PC-3 (cell line): ENCODE measurements at regions not wholly inside any gene's neighbourhood (a gene's known extent, or its start where the extent isn't known, plus 50 kb on each side); places are given as distances from the start of the nearest gene placed in this dataset.
A peak's percentile ranks its signal among the peaks of the same experiment; 100 is the strongest.

Experiments
- ATAC-seq: fragments of 200-7000 bp; cut with Tn5 transposase; 2 replicates; pipeline ENCODE4 v1.9.1; 2020; ENCODE audit warnings: mild to moderate bottlenecking, moderate library complexity
- BruUV-seq: library from RNA; stranded (reverse); fragments of 400-500 nt; replicated peaks from 2 replicates; lab custom pipeline; 2021; lab: Mats Ljungman, UMichigan
- CTCF ChIA-PET: fragments of 300-600 bp; sonication (Branson Sonifier 250); formaldehyde crosslinking; loops from one replicate; lab custom pipeline; 2022; ENCODE audit warnings: antibody characterized with exemption; lab: Charles Lee
- POLR2A ChIA-PET: fragments of 300-600 bp; sonication (Branson Sonifier 250); formaldehyde crosslinking; loops from one replicate; lab custom pipeline; 2022; ENCODE audit warnings: antibody characterized with exemption; ENCODE audit not compliant: unreplicated experiment; lab: Charles Lee
- DNase-seq: peaks from one replicate; pipeline ENCODE4 v3.0.0-alpha.2; 2015
- H2AFZ ChIP-seq: fragments of 300-600 bp; sonication (generic); 2 replicates; pipeline ENCODE4 v1.6.0; 2016; ENCODE audit warnings: antibody characterized with exemption, low read length
- H3F3A ChIP-seq: fragments of 300-600 bp; sonication (generic); one replicate; pipeline ENCODE4 v1.6.0; 2017; ENCODE audit warnings: antibody characterized with exemption, low read length, control low read depth, mild to moderate bottlenecking; ENCODE audit not compliant: unreplicated experiment
- H3K27ac ChIP-seq: fragments of 300-600 bp; sonication (generic); 2 replicates; pipeline ENCODE4 v1.5.1; 2016; ENCODE audit warnings: mild to moderate bottlenecking, low read length
- H3K27me3 ChIP-seq: fragments of 300-600 bp; sonication (generic); 2 replicates; pipeline ENCODE4 v1.6.1; 2016; ENCODE audit warnings: low read length, mixed read lengths
- H3K36me3 ChIP-seq: fragments of 300-600 bp; sonication (generic); 2 replicates; pipeline ENCODE4 v1.6.1; 2016; ENCODE audit warnings: low read depth, mixed run types, low read length, mixed read lengths
- H3K4me1 ChIP-seq: fragments of 300-600 bp; sonication (generic); 2 replicates; pipeline ENCODE4 v1.5.1; 2016; ENCODE audit warnings: low read length; ENCODE audit not compliant: insufficient read depth
- H3K4me2 ChIP-seq: fragments of 300-600 bp; sonication (generic); 2 replicates; pipeline ENCODE4 v1.6.0; 2016; ENCODE audit warnings: low read length
- H3K4me3 ChIP-seq: fragments of 300-600 bp; sonication (generic); 2 replicates; pipeline ENCODE4 v1.5.1; 2016; ENCODE audit warnings: mild to moderate bottlenecking, low read length, mixed read lengths
- H3K79me2 ChIP-seq: fragments of 300-600 bp; sonication (generic); 2 replicates; pipeline ENCODE4 v1.6.1; 2017; ENCODE audit warnings: low read length, mixed read lengths
- H3K9ac ChIP-seq: fragments of 300-600 bp; sonication (generic); 2 replicates; pipeline ENCODE4 v1.6.0; 2016; ENCODE audit warnings: mild to moderate bottlenecking, low read length
- H3K9me2 ChIP-seq: fragments of 300-600 bp; sonication (generic); replicated peaks from 2 replicates; pipeline ENCODE4 v1.6.1; 2016; ENCODE audit warnings: mixed run types, low read length, mixed read lengths
- H3K9me3 ChIP-seq: fragments of 300-600 bp; sonication (generic); 2 replicates; pipeline ENCODE4 v1.6.1; 2016; ENCODE audit warnings: low read length, mixed read lengths
- H4K20me1 ChIP-seq: fragments of 300-600 bp; sonication (generic); 2 replicates; pipeline ENCODE4 v1.6.1; 2016; ENCODE audit warnings: low read length, mixed read lengths
- EZH2 ChIP-seq: fragments of 300-600 bp; sonication (generic); IDR thresholded peaks from one replicate; pipeline ENCODE4 v1.6.1; 2017; ENCODE audit warnings: antibody characterized with exemption, mild to moderate bottlenecking, low read length; ENCODE audit not compliant: unreplicated experiment
- EZH2phosphoT487 ChIP-seq: fragments of 300-600 bp; sonication (generic); IDR thresholded peaks from 2 replicates; pipeline ENCODE4 v1.6.1; 2018; ENCODE audit warnings: mild to moderate bottlenecking, antibody characterized with exemption, low read length, borderline replicate concordance
- intact Hi-C: fragments of 100-400 bp; cut with micrococcal nuclease; formaldehyde crosslinking; loops from 2 replicates; pipeline ENCODE4 v1.9.0; 2023
- TF ChIP-seq, protein P1 (sequence below): fragments of 300-600 bp; sonication (generic); conservative IDR thresholded peaks from 2 replicates; pipeline ENCODE4 v1.5.1; 2017; ENCODE audit warnings: antibody characterized with exemption, low read depth, mild to moderate bottlenecking, low read length

DNA sequence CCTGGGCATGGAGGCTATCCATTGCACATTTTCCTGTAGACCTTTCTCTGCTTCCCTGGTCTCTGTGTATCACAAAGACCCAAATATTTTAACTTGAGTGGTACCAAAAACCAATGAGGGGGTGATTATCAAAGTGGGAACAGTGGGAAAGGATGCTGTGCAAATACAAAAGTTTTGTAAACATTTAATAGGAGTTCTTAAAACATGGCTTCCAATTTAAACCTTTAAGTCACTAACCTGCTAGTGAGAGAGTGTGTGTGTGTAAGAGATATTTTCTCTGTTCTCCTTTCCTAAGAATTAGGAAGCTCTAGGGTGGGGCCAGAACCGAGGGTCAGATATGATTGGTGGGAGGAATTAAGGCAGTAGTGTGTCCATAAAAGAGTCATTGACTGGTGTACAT lies 64.5 kb upstream of the ARHGAP5 start:
- peak overlapping the region; percentile 88 for H3K27ac ChIP-seq
- H3K4me3 ChIP-seq = no peak overlapping the region
- no peak for TF ChIP-seq EZH2
- TF ChIP-seq, protein P1, sequence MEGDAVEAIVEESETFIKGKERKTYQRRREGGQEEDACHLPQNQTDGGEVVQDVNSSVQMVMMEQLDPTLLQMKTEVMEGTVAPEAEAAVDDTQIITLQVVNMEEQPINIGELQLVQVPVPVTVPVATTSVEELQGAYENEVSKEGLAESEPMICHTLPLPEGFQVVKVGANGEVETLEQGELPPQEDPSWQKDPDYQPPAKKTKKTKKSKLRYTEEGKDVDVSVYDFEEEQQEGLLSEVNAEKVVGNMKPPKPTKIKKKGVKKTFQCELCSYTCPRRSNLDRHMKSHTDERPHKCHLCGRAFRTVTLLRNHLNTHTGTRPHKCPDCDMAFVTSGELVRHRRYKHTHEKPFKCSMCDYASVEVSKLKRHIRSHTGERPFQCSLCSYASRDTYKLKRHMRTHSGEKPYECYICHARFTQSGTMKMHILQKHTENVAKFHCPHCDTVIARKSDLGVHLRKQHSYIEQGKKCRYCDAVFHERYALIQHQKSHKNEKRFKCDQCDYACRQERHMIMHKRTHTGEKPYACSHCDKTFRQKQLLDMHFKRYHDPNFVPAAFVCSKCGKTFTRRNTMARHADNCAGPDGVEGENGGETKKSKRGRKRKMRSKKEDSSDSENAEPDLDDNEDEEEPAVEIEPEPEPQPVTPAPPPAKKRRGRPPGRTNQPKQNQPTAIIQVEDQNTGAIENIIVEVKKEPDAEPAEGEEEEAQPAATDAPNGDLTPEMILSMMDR = no peak
- TF ChIP-seq EZH2phosphoT487 = no peak
- no peaks in the 10 kb centered on the region for H3F3A ChIP-seq
- H2AFZ ChIP-seq = no peak overlapping the region
- no peak for DNase-seq
- H3K36me3 ChIP-seq = no peaks in the 10 kb centered on the region
- peak overlapping the region; percentile 8; the same call in 1 of the 2 replicates for H3K9ac ChIP-seq
- no peaks in the 10 kb centered on the region for H3K27me3 ChIP-seq
- ChIA-PET CTCF (no interaction called here), POLR2A (no interaction called here)
- BruUV-seq = no TSS peak
- H3K4me2 ChIP-seq = peak overlapping the region; percentile 73
- H3K4me1 ChIP-seq = peaks cover 39% of the 10 kb centered on the region
- H3K9me2 ChIP-seq = no peaks in the 10 kb centered on the region
- no peaks in the 10 kb centered on the region for H4K20me1 ChIP-seq
- intact Hi-C loops = no loop called here
- no peak for ATAC-seq
- H3K79me2 ChIP-seq = no peaks in the 10 kb centered on the region
- H3K9me3 ChIP-seq = no peaks in the 10 kb centered on the region

DNA sequence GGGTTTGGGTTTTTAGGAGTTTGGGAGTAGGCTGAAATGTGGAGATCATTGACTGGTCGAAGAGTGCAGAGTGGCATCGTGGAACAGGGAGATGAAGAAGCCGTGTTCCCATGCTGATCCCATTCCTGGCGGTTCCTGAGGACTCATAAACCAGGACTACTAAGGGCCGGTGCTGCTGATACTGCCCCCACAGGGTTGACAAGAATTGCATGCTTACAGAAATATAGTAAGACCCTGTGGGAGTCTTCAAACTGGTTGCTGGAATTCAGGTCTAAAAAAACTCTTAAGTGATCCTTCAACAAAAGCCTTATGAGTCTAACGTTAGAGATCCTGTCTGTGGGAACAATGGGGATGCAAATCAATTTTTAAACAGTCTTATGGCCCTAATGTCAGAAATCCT lies 64.0 kb upstream of the ARHGAP5 start:
- ATAC-seq = no peak
- Histone ChIP-seq H4K20me1 (no peaks in the 10 kb centered on the region), H3K9ac (no peak overlapping the region), H3K79me2 (no peaks in the 10 kb centered on the region), H3K4me1 (peaks cover 34% of the 10 kb centered on the region), H3K9me3 (no peaks in the 10 kb centered on the region), H3K36me3 (no peaks in the 10 kb centered on the region), H3K9me2 (no peaks in the 10 kb centered on the region), H3K4me2 (no peak overlapping the region), H2AFZ (no peak overlapping the region), H3K27me3 (no peaks in the 10 kb centered on the region), H3K4me3 (no peak overlapping the region), H3K27ac (no peak overlapping the region), H3F3A (no peaks in the 10 kb centered on the region)
- POLR2A ChIA-PET = no interaction called here
- intact Hi-C loops = no loop called here
- no TSS peak for BruUV-seq
- CTCF ChIA-PET = no interaction called here
- TF ChIP-seq, protein P1 = peak; percentile 36; the same call in 1 of the 2 replicates
- TF ChIP-seq EZH2 = no peak
- no peak for DNase-seq

DNA sequence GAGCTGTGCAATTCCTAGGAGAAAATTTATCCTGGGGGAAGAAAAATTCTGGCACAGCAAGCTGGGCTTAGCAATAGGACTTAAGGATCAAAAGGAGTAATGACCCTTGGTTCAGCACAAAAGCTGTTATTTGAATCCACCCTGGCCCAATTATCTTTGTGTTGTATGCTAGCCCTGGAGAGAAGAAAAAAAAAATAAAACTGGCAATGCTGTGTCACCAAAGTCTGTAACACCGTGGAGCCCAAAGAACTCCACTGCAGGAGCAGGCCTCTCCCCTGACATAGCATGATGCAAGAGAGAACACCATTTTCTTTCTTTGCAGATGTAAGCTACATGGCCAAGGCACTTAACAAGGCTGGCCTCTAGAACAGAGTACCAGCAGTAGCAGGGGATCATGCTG lies 63.0 kb upstream of the ARHGAP5 start:
- ChIA-PET POLR2A (no interaction called here), CTCF (no interaction called here)
- Histone ChIP-seq H3K9me2 (no peaks in the 10 kb centered on the region), H3K9ac (no peak overlapping the region), H2AFZ (no peak overlapping the region), H3K27me3 (no peaks in the 10 kb centered on the region), H3K4me1 (peaks cover 43% of the 10 kb centered on the region), H3K9me3 (no peaks in the 10 kb centered on the region), H3K36me3 (no peaks in the 10 kb centered on the region), H3K4me3 (no peak overlapping the region), H3K27ac (no peak overlapping the region), H4K20me1 (no peaks in the 10 kb centered on the region), H3F3A (no peaks in the 10 kb centered on the region), H3K4me2 (no peak overlapping the region), H3K79me2 (no peaks in the 10 kb centered on the region)
- no peak for ATAC-seq
- DNase-seq = no peak
- intact Hi-C loops = no loop called here
- no TSS peak for BruUV-seq
- no peak for TF ChIP-seq EZH2
- no peak for TF ChIP-seq EZH2phosphoT487
- TF ChIP-seq, protein P1 = no peak
